ENCODE measurements at regions not wholly inside any gene's neighbourhood (a gene's known extent, or its start where the extent isn't known, plus 50 kb on each side); places are given as distances from the start of the nearest gene placed in this dataset.

DNA sequence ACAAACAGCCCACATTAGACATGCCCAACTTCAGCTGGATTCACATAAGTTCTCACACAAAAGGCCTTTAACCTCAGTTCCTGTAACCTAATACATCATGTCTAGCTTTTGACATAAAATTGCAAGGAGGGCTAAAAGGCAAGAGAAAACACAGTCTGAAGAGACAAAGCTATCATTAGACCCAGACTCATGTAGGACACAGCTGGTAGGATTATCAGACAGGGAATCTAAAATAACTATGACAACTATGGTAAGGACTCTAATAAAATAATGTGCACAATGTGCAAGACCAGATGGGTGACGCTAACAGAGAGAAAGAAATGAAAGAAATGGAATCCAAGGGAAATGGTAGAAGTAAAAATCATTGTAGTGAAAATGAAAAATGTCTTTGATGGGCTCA is 643.2 kb upstream of the RAB6C start:
- TF ChIP-seq CTCF (IDR thresholded peaks at IDR 0.05; ENCODE audit: low read depth, low read length, missing input control) (no peak), MAX (IDR thresholded peaks at IDR 0.05) (no peak), ATF3 (IDR thresholded peaks at IDR 0.05) (no peak), HNF4G (IDR thresholded peaks at IDR 0.05) (no peak), YY1 (IDR thresholded peaks at IDR 0.05) (no peak), GABPA (IDR thresholded peaks at IDR 0.05 in 1 of 2, conservative IDR thresholded peaks at IDR 0.05 in 1 of 2) (no peak), RAD21 (IDR thresholded peaks at IDR 0.05) (no peak), TAF1 (conservative IDR thresholded peaks at IDR 0.05) (no peak), JUND (IDR thresholded peaks at IDR 0.05) (no peak), SP1 (IDR thresholded peaks at IDR 0.05) (no peak), EGR1 (IDR thresholded peaks at IDR 0.05; ENCODE audit: low read depth in 2 of 2) (no peak), RXRA (IDR thresholded peaks at IDR 0.05) (no peak)
- TF ChIP-seq, protein P1, sequence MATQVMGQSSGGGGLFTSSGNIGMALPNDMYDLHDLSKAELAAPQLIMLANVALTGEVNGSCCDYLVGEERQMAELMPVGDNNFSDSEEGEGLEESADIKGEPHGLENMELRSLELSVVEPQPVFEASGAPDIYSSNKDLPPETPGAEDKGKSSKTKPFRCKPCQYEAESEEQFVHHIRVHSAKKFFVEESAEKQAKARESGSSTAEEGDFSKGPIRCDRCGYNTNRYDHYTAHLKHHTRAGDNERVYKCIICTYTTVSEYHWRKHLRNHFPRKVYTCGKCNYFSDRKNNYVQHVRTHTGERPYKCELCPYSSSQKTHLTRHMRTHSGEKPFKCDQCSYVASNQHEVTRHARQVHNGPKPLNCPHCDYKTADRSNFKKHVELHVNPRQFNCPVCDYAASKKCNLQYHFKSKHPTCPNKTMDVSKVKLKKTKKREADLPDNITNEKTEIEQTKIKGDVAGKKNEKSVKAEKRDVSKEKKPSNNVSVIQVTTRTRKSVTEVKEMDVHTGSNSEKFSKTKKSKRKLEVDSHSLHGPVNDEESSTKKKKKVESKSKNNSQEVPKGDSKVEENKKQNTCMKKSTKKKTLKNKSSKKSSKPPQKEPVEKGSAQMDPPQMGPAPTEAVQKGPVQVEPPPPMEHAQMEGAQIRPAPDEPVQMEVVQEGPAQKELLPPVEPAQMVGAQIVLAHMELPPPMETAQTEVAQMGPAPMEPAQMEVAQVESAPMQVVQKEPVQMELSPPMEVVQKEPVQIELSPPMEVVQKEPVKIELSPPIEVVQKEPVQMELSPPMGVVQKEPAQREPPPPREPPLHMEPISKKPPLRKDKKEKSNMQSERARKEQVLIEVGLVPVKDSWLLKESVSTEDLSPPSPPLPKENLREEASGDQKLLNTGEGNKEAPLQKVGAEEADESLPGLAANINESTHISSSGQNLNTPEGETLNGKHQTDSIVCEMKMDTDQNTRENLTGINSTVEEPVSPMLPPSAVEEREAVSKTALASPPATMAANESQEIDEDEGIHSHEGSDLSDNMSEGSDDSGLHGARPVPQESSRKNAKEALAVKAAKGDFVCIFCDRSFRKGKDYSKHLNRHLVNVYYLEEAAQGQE (IDR thresholded peaks at IDR 0.05) = no peak

Data from liver (tissue), 3 donors.